Activated CD8-positive, alpha-beta memory T cell treated with anti-CD3 and anti-CD28 coated beads, Interleukin-2, amount 50 U/mL, for 1 hour (primary cell): ENCODE measurements at regions not wholly inside any gene's neighbourhood (a gene's known extent, or its start where the extent isn't known, plus 50 kb on each side); places are given as distances from the start of the nearest gene placed in this dataset.

Experiments
- DNase-seq: peaks from one replicate; pipeline ENCODE4 v3.0.0-alpha.2; 2020; ENCODE audit errors: extremely low read depth

DNA sequence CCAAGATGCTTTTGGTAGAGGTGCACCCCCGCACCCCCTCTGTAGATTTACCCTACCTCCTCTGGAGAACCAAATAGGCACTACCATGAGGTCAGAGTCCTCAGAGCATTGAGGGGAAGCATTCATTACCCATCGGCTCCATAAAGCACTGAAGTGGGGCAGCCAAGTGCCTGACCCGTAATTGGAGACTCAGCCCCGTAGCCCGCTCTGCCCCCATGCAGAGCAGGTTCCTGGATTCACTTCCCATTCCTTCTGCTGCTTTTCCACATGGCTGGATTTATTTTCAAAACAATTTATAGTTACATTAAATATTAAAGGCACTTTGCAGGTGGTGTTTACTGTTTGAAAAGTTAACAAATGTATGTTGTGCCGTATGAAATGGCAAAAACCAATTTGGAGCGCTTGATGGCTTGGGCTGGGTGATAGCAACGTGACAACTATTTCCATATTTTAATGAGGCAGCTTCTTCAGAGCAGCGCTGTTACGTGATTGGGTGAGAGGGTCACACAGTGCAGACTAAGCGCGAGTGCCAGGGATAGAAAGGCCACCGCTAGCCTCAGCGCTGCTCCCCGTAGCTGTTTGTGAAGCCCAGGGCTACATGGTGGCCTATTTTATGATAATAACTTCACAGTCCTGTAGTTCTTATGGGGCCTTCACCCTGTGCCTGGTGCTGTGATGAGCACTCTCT lies 373.8 kb upstream of the PROK2 start:
- no peak for DNase-seq

DNA sequence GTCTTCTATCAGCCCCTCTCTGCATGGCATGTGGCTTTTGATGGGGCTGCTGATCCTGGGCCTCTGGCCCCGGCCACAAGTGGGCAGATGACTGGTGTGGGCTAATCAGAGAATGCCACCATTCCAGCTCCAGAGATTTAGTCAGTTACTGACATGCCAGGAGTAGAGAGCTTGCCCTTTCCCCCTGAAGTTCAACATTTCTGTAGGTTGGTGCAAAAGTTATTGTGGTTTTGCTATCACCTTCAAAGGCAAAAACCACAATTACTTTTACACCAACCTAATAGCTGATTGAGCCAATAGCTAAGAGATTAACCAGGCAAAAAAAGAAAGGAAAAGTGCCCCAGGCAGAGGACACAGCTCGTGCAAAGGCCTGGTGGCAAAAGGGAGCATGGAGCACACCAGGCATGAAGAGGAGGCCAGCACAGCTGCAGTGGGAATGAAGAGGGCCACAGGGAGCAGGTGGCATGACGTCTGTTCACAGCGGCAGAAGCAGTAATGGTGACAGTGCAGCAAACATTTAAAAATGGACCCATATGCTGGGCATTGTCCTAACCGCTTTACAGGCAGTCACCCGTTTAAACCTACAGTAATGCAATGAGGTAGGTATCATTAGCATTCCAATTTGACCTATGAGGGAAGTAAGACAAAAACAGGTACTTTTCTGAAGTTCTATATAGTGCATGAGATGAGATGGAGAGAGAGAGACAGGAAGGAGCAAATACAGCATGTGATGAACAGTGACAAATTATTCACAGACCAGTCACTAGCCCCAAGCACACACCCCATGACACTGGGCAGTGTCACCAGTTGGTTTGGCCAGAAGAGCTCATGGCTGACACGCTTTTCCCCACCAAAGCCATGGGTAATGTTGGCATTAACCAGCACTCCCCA lies 373.0 kb upstream of the PROK2 start:
- DNase-seq: no peak

DNA sequence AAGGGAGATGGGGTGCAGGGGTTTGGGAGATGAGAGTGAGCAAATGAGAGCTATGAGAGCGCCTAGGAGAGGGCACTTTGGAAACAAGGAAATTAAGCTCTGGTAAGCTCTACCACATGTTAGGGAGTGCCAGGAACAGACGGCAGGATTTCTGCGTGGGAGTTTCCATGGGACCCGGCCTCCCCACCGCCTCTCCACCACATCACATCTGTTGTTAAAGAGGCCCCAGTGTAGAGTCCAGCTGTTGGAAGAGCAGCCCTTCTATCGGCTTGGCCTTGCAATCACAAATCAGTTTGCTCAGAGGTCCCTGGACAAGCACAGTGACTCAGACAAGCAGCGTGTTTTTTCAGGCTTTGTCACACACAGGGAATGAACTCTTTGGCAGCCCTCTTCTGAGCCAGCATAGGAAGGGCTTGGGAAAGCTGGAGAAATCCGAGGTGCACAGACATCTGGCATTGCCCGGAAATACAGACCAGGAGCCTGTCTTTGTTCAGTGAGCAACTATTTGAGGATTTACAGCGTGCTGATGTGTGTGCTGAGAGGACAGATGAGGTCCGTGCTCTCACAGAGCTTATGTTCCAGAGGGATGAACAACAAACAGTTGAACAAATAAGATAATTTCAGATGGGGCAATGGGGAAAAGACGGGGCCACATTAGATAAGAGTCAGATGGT lies 370.6 kb upstream of the PROK2 start:
- no peak for DNase-seq

DNA sequence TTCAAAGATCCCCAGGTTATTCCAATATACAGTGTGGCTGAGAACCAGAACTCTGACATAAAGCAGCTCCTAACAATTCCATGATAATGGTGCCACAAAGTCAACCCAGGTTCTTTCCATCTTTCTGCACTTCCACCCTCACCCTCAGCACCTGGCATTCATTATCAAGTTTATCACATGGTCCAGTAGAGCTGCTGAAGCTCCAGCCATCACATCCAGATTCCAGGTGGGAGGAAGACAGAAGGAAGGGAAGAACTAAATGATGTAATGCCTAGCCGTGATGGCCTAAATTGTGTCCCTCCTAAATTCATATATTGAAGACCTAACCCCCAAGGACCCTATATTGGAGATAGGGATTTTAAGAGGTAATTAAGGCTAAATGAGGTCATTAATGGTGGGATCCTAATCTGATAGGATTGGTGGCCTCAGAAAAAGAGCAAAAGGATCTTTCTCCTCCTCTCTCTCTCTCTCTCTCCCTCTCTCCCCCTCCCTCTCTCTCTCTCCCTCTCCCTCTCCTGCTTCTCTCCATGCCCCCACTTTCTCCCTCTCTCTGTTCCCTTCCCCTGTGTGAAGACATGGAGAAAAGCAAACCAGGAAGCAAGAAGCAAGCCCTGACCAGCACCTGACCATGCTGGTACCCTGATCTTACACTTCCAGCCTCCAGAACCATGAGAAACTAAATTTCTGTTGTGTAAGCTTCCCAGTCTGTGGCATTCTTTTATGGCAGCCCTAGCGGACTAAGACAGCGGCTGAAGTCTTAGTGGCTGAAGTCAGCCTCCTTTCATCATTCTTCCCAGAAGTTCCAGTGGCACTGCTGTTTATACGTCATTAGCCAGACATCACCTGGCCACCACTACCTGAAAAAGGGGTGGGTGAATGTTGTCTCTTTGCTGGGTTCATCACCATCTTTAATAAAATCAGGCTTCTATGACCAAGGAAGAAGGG lies 369.7 kb upstream of the PROK2 start:
- no peak for DNase-seq

DNA sequence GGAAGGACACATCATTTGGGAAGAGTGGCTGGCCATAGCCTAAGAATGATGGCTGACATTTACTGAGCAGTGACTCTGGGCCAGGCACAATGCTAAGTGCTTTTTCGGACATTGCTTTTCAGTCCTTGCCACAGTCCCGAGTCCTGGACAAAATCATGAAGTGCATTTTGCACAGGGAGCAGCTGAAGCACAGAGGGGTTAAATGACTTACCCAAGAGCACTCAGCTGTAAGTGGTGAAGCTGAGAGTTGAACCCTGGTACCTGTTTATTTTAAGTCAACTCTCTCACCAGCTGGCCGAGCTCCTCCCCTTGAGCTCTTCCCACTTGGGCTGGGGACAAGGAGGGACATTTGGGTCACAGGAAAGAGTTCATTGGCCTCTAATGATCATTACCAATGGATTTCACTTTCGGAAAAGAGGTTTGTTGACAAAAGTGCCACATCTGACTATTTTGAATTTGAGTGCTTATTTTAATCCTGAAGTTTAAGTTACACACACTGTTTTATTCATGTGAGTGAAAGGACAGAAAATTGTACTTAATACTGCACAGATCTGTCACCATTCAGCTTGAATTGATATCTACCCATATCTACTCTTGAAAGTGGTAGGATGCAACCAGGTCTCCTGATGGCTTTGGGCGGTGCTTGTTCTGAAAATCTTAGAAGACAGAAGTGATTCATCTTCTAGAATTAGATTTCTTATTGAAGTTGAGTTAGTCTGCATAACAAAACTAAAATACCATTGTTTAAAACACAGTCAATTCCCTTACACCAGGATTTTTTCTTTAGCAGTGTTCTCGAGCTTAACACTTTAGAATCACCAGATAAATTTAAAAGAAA lies 368.7 kb upstream of the PROK2 start:
- no peak for DNase-seq

DNA sequence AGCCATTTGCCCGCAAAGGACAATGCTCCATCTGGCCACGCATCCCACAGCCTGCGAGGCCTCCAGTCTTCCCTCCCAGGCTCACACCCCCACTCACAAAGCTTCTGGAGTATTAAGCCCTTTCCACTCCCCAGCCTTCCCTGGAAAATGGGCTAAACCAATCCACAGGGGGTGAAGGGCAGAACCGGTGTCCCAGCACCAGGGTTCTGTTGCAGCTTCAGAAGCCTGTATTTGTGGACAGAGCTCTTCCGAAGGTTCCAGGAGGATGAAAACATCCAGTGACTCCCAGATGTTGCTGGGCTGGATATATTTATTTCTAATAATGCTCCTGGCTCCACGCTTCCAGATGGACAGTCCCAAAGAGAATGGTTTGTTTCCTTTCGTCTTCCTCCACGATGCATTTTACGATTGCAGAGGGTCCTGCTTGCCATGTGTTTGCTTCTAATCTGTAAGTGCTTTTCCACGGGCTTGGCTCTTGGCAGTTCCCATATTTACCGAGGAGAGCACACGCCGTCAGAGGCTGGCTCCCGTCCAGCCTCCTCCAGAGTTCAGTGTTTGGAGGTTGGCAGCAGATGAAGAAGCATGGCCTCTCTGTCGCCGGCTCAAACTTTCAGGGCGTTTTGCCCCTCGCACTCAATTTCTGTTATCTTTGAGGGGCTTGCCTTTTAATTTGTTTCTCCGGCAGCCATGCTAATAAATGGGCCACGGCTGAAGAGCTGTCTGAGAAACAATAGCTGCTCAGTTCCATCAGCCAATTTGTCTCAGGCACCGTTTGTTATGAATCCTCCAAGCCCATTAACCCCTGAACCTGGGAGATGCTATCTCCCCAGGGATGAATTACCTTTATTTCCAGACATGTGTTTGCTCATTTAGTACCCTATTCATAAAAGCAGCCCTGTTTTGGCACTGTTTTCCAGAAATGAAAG lies 367.9 kb upstream of the PROK2 start:
- no peak for DNase-seq

DNA sequence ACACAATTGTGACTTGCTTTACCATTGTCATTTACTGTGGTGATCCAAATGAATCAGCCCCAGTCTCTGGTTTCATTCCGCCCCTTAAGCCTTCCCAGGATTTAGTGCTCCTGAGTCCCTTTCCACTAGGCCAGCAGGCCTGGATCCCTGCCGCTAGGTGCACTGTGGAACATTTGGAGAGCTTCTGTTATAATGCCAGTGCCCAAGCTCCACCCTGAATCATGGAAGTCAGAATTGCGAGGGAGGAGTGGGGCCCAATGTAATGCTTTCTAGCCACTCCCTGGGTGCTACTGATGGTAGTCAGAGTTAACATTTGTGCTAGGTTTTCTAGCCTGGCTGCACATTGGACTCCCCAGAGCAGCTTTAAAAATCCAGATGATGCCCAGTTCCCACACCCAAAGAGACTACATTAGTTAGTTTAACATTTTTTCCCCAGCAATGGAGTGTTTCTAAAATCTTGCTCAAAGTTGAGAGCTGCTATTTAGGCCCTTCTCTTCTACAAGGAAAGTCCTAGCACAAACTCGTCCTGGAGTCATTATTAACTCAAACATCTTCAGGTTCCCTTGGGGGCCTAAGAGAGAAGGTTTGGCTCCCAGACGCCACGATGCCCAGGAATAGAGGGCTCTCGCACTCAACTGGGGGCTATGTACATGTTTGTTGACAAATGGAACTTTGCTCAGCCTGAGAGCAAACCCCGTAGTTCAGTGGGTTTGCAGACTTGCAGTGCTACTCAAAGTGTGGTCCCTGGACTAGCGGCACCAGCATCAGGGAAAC lies 366.7 kb upstream of the PROK2 start:
- no peak for DNase-seq

DNA sequence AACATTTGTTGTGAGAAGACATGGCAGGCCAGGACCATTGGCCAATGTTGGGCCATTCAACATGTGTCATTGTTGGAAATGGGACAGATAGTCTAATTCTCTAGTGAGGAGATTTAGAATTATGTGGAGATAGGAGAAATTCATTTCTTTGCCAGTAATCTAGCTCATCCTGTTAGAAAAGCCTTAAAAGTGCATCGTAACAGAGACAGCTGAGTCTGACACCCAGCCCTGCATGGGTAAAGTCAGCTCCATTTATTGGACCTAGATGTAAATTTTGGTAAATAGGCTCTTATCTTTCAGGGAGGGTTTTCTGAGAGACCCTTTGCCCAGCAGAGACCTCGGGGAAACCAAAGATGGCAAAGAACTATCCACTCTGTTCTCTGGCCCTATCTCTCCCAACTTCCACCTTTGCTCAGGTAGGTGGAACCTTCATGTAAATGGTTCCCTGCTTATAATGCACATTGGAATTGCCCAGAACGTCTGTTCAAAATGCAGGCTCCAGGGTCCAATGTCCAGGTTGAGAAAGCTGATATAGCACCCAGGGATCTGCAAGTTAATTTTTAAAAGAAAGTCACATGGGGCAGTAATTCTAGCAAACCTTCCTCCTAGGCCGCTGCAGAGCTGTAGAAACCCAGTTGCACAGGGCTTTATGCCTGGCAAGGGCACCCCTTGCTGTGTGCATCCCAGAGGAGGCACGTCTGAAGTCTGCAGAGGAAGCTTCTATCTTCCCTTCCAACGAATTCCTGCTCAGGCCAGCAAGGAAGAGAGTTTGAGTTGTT lies 365.9 kb upstream of the PROK2 start:
- no peak for DNase-seq

DNA sequence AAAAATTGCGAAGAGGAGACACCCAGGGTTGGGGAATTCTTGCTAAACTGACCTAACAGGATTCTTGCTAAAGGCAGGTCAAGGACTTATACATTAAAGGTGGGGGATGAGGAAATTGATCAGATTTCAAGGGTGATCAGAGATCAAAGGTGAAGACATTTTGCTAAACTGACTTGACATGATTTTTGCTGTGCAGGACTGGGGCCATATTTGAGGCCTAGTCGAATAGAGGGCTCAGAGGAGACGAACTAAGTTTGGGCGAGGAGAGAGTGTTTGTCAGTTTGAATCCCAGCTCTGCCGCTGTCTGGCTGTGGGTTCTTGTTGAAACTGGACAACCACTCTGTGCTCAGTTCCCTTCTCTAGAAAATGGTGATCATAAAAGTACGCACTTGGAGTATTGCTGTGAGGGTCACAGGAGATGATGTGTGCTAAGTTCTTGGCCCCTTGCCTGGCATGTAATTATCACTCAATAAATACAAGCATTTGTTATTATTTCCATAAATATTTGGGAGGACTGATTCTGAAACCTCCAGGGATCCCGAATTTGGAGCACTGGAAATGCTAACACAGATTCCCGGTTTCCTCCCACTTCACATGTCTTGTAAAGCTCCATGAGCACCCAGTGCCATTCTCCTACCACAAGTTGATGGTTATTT lies 364.8 kb upstream of the PROK2 start:
- DNase-seq: no peak

DNA sequence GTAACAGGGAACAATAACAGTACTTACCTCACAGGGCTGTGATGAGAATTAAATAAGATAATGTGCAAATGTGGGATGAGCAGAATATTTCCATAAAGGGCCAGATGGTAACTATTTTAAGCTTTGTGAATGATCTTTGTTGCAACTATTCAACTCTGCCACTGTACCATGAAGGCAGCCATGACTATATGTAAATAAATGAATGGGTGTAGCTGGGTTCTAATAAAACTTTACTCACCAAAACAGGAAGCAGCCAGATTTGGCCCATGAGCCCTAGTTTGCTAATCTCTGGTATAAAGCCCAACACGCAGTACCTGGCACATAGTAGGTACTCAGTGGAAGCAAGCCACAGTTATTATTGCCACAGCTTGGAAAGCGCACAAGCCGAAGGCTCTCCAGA lies 362.7 kb upstream of the PROK2 start:
- no peak for DNase-seq

DNA sequence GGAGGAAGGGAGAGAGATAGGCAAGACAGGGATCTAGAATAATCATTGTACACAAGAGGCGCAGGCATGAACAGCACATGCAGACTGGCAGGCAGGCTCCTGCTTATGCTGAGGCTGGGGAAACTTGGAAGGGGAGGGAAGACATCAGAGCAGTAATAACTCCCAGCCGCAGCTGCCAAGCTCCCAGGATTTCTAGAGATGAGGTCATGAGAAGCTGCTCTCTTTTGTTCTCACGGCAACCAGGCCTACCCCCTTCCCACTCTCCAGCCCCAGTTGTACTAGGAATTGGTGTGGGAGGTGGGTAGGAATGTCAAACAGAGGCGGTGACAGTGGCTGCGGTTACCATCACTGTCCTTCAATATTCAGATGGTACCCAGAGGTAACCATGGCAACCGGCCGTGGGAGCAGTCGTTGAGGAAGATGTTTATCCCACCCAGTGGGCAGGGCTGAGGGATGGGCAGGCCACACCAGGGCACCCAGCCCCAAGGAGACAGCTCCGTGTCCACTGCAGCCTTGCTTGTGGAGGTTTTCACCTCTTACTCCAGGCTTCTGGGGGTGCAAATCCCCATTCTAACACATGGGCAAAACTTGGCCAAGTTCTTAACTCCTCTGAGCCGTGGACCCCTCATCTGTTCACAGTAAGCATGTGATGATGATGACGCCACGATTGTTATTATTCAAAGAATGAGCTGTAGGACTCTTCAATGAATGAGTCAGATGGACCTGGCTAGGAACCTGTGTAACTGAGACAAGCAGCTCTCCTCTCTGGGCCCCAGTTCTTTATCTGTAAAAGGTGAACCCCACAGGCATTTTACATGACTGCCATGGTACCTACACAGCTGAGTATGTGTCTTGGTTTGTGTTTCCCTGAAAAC lies 360.8 kb upstream of the PROK2 start:
- no peak for DNase-seq

DNA sequence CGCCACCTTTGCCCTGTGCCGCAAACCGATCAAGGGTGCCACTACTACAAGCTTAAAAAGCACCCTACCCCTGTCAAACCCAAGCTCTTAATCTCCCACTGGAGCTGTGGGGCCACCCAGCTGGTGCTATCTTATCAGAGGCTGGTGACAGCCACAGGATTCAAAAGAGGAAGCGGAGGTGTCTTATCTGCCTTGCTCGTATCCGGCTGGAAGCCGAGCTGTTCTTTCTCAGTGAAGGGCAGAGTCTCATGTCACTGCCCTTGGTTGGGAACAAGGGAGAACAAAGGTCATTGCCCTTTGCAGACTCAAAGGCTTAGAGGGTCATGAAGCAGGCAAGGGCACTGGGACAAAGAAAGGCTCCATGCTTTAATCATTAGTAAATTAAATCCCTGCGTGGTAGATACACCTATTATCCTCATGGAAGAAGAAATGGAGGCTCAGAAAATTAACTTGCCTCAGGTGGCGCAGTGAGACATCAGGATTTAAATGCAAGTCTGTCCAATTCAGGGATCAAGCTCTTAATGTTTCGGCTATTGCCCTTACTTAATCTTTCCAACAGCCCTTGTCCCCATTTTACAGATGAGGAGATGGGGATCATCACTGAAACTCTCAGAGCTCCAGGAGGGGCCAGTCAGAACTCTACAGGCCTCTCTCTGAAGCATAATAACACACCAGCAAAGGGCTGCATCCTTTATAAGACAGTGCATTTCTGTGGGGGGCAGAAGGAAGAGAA lies 360.0 kb upstream of the PROK2 start:
- no peak for DNase-seq

DNA sequence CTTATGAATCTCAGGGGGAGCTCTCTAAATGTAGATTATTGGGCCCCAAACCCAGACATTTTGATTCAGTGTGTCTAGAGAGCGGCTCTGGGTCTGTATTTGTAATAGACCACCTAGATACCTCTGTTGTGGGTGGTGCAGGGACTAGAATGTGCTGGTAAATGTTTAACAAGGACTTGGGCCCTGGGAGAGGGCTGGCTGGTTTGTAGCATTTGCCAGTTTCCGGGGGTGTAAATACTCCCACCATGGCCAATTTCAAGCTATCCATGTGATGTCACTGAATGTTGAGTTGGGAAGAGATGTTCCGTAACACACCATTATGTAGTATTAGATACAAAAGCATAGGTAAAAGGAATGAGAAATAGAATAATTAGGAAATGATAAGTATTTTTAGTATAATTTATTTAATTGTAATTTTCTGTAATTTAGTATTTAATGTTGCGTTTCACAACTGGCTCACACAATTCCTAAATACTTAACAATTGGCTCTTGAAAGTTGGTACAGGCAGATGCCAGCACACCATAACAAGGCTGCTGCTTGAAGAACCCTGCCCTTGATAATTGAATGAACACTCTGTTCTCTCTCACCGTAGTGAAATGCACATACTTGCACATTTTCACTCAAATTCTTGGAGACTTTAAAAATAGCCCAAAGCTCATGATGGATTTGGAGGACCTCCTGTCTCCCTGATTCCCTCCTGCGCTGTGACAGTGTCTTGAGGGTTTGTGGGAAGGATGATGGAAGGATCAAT lies 359.2 kb upstream of the PROK2 start:
- no peak for DNase-seq

DNA sequence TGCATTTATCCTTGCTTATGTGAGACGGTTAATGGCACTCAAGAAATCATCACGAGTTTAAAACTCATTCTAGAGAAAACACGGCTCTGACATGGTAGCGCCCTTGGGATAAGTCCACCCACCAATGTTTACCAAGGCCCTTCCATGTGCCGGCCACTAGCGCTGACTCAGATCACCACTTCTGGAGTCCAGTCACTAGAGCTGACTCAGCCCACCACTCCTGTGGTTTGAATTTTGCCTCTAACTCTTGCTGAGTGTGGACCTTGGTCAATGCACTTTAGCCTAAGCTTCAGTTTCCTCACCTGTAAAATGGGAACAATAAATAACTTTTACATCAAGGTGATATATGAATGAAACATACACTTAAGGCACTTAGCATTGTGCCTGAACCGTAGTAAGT lies 358.4 kb upstream of the PROK2 start:
- DNase-seq: no peak

DNA sequence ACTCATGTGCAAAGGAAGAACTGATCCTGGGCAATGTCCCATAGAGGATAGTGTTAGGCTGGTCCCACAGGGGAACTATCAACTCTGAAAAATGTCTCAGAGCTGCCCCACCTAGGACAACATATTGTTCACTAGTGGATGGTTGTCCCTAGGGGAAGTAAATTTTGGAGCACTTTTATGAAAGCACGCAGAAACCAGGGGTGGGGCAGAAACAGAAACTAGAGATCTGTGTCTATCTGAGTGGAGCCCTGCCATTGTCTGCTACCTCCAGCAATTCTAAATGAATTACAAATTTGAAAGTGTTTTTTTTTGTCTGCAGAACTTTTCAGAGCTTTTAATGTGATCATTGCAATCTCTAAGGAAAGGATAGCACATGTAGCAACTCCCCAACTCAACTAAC lies 357.1 kb upstream of the PROK2 start:
- DNase-seq: no peak
